ENCODE measurements at regions not wholly inside any gene's neighbourhood (a gene's known extent, or its start where the extent isn't known, plus 50 kb on each side); places are given as distances from the start of the nearest gene placed in this dataset.

DNA sequence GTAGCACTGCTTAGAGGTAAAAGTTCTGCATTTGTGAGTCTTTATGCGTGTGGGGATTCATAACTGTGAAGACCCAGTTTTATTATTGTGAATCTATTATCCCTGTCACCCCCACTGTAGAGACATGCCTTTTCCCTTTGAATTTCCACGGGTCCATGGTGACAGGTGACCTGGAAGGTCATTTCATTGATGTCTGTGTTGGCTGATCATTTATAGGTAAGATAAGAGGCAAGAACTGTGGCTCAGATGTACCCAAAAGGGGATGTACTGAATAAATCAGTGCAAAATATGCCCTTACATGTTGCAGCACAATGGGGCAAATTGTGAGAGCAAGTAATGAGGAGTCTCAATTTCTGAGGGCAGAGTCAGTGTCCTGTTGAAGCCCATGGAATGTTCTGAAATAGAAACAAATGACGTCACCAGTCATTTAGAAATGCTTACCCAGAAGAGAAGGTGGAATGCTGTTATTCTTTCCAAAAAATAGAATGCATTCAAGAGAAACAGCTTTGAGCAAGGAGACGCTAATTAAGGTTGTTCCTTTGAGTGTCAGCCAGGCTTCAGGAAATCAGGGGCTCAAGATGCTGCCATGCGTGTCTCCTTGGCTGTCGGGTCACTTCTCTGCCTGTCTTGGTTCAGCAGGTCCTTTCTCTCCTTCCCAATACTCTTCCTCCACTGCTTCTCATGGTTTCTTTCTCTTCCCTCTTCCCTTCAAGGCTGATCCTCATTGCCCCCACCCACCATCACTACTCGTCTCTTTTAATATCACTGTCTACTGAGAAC is 118.7 kb upstream of the E2F8 start:
- no peak for TF ChIP-seq POLR2AphosphoS5 (IDR thresholded peaks at IDR 0.05)
- TF ChIP-seq, protein P1, sequence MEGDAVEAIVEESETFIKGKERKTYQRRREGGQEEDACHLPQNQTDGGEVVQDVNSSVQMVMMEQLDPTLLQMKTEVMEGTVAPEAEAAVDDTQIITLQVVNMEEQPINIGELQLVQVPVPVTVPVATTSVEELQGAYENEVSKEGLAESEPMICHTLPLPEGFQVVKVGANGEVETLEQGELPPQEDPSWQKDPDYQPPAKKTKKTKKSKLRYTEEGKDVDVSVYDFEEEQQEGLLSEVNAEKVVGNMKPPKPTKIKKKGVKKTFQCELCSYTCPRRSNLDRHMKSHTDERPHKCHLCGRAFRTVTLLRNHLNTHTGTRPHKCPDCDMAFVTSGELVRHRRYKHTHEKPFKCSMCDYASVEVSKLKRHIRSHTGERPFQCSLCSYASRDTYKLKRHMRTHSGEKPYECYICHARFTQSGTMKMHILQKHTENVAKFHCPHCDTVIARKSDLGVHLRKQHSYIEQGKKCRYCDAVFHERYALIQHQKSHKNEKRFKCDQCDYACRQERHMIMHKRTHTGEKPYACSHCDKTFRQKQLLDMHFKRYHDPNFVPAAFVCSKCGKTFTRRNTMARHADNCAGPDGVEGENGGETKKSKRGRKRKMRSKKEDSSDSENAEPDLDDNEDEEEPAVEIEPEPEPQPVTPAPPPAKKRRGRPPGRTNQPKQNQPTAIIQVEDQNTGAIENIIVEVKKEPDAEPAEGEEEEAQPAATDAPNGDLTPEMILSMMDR (IDR thresholded peaks at IDR 0.05) = no peak
- TF ChIP-seq POLR2A (IDR thresholded peaks at IDR 0.05) = no peak
- intact Hi-C loops (cut with DNase I) = no loop called here
- WGBS = 56% methylated on average over 7 of the region's 7 CpGs
- Histone ChIP-seq H3K4me1 (replicated peaks) (no peaks in the 10 kb centered on the region), H3K36me3 (no peaks in the 10 kb centered on the region), H3K4me3 (no peak overlapping the region), H3K27ac (no peak overlapping the region), H3K9me3 (no peaks in the 10 kb centered on the region), H3K27me3 (replicated peaks; ENCODE audit: insufficient read depth) (peaks cover 8% of the 10 kb centered on the region)
- DNase-seq (ENCODE audit: low spot score) = no peak

- no peak for TF ChIP-seq POLR2AphosphoS5 (IDR thresholded peaks at IDR 0.05)
- TF ChIP-seq, protein P1 (IDR thresholded peaks at IDR 0.05) = no peak
- no peak for TF ChIP-seq POLR2A (IDR thresholded peaks at IDR 0.05)
- Histone ChIP-seq H3K27ac (no peak overlapping the region), H3K36me3 (no peaks in the 10 kb centered on the region), H3K9me3 (no peaks in the 10 kb centered on the region), H3K27me3 (replicated peaks; ENCODE audit: insufficient read depth) (peaks cover 8% of the 10 kb centered on the region), H3K4me1 (replicated peaks) (no peaks in the 10 kb centered on the region), H3K4me3 (no peak overlapping the region)
- intact Hi-C loops (cut with DNase I) = no loop called here
- DNase-seq (ENCODE audit: low spot score) = no peak
- 87% methylated on average over 3 of the region's 3 CpGs for WGBS
Observed at GRCh38 chr11:19357943-19358342, 117.2 kb upstream of the E2F8 start.

- intact Hi-C loops (cut with DNase I) = no loop called here
- TF ChIP-seq, protein P1 (IDR thresholded peaks at IDR 0.05) = no peak
- TF ChIP-seq POLR2AphosphoS5 (IDR thresholded peaks at IDR 0.05) (no peak), POLR2A (IDR thresholded peaks at IDR 0.05) (no peak)
- Histone ChIP-seq H3K27me3 (replicated peaks; ENCODE audit: insufficient read depth) (peaks cover 8% of the 10 kb centered on the region), H3K9me3 (no peaks in the 10 kb centered on the region), H3K4me3 (no peak overlapping the region), H3K27ac (no peak overlapping the region), H3K36me3 (no peaks in the 10 kb centered on the region), H3K4me1 (replicated peaks) (no peaks in the 10 kb centered on the region)
- WGBS = 58% methylated on average over 1 of the region's 1 CpG
- DNase-seq (ENCODE audit: low spot score) = no peak
Observed at GRCh38 chr11:19355601-19356000, 114.9 kb upstream of the E2F8 start.

DNA sequence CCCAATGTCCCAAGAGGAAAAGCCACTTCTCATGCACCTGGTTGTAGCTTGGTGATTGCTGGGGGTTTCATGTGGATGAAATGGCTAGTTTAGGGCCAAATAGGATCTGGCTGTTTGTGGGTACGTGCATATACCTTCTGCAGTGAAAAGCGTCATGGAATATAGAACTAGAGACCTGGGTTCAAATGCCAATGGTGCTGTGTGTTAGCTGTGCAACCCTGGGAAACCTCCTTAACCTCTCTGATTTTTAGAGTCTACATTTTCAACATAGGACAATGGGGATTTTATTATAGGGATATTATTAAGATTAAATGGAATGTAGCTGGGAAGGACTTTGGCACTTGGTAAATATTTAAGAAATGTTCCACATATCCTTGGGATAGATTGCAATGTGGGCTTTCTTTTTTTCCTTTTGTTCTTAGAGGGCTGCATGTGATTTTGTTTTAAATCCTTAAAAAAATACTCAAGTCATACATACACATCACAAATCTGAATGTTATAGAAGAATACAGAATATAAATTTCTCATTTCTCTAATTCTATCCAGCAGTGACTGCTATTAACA is 112.6 kb upstream of the E2F8 start:
- intact Hi-C loops (cut with DNase I) = no loop called here
- no peak overlapping the region for H3K4me3 ChIP-seq
- 86% methylated on average over 2 of the region's 2 CpGs for WGBS
- H3K9me3 ChIP-seq = no peaks in the 10 kb centered on the region
- H3K36me3 ChIP-seq = no peaks in the 10 kb centered on the region
- no peak for DNase-seq (ENCODE audit: low spot score)
- H3K4me1 ChIP-seq (replicated peaks) = no peaks in the 10 kb centered on the region
- H3K27ac ChIP-seq = no peak overlapping the region
- no peak for TF ChIP-seq POLR2A (IDR thresholded peaks at IDR 0.05)
- TF ChIP-seq POLR2AphosphoS5 (IDR thresholded peaks at IDR 0.05) = no peak
- TF ChIP-seq, protein P1 (IDR thresholded peaks at IDR 0.05) = no peak
- H3K27me3 ChIP-seq (replicated peaks; ENCODE audit: insufficient read depth) = peaks cover 20% of the 10 kb centered on the region

GRCh38 chr11:19352771-19353160 is 112.0 kb upstream of the E2F8 start:
- WGBS = 43% methylated on average over 9 of the region's 9 CpGs
- intact Hi-C loops (cut with DNase I) = no loop called here
- no peaks in the 10 kb centered on the region for H3K4me1 ChIP-seq (replicated peaks)
- TF ChIP-seq, protein P1 (IDR thresholded peaks at IDR 0.05) = no peak
- TF ChIP-seq POLR2AphosphoS5 (IDR thresholded peaks at IDR 0.05) = no peak
- no peak for TF ChIP-seq POLR2A (IDR thresholded peaks at IDR 0.05)
- DNase-seq (ENCODE audit: low spot score) = no peak
- H3K4me3 ChIP-seq = no peak overlapping the region
- H3K27me3 ChIP-seq (replicated peaks; ENCODE audit: insufficient read depth) = peaks cover 18% of the 10 kb centered on the region
- H3K9me3 ChIP-seq = no peaks in the 10 kb centered on the region
- H3K27ac ChIP-seq = no peak overlapping the region
- no peaks in the 10 kb centered on the region for H3K36me3 ChIP-seq

All from prostate gland (tissue), 2 donors.